Heart left ventricle (tissue), 13 donors: ENCODE measurements at regions not wholly inside any gene's neighbourhood (a gene's known extent, or its start where the extent isn't known, plus 50 kb on each side); places are given as distances from the start of the nearest gene placed in this dataset.

ENCODE experiments used
- POLR2A ChIP-seq, 2 donors: fragments of 450-650 bp; IDR thresholded peaks; one replicate each; pipeline ENCODE4 v1.6.1; 2017; ENCODE audit warnings: antibody characterized with exemption in 2 of 2, mild to moderate bottlenecking in 2 of 2, moderate library complexity in 2 of 2
- TF ChIP-seq, protein P1 (sequence below), 12 donors: fragments of 200-600 bp; sonication (generic) in 4 of 12; IDR thresholded peaks; one replicate each; pipeline versions ENCODE4 v1.5.0 to v1.8.0; 2018 to 2022; ENCODE audit warnings: antibody characterized with exemption in 12 of 12, mild to moderate bottlenecking in 5 of 12
- donor health status: ischemic (EF 13 %, LVEDD 7.1; RV severe dilation, severe dysfunction).
- donor health status: DM: no; HTN: yes; CAD: no.
- donor health status: DM: no; HTN: no; CAD: no.
- donor health status: ischemic (EF 25% LVEDD 6.9; RV normal size, moderate dysfunction).
- donor health status: ischemic (EF 25% LVEDD 5.7; RV mildly dilated, moderate dysfunction).
- donor health status: ischemic (EF 35%, LVEDD 5.7; RV mildly dilated, moderate dysfunction).
- donor health status: nonischemic (EF 11% LVEDD 7.7; RV severe dilation, severe dysfunction).
- donor health status: DM: yes; HTN: yes; CAD: no.
- donor health status: PGD.
- donor health status: ischemic (EF 29% LVEDD 5.4; RV normal size, mild dysfunction).
- donor health status: nonischemic (EF 23%, LVEDD 6.1; RV moderate dilation, normal function).

DNA sequence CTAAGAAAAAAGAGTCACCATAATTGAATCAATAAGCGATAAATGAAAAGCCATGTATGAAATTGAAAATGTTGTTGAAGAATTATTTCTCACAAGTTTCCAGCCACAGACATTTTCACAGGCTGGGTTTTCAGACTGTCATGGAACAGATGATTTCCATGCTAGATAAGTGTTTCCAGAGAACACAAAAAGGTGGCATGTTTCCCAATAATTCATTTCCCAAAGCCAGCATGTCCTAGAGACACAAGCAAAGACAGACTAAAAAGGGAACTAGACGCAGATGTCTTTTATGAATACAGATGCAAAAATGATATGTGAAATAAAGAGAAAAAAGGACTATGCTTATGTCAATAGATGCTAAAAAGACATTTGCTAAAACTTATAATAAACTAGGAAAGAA is 255.1 kb downstream of the EIPR1 start:
- no peak for TF ChIP-seq POLR2A (IDR thresholded peaks at IDR 0.05)
- TF ChIP-seq, protein P1, sequence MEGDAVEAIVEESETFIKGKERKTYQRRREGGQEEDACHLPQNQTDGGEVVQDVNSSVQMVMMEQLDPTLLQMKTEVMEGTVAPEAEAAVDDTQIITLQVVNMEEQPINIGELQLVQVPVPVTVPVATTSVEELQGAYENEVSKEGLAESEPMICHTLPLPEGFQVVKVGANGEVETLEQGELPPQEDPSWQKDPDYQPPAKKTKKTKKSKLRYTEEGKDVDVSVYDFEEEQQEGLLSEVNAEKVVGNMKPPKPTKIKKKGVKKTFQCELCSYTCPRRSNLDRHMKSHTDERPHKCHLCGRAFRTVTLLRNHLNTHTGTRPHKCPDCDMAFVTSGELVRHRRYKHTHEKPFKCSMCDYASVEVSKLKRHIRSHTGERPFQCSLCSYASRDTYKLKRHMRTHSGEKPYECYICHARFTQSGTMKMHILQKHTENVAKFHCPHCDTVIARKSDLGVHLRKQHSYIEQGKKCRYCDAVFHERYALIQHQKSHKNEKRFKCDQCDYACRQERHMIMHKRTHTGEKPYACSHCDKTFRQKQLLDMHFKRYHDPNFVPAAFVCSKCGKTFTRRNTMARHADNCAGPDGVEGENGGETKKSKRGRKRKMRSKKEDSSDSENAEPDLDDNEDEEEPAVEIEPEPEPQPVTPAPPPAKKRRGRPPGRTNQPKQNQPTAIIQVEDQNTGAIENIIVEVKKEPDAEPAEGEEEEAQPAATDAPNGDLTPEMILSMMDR (IDR thresholded peaks at IDR 0.05): no peak
